ENCODE measurements at regions not wholly inside any gene's neighbourhood (a gene's known extent, or its start where the extent isn't known, plus 50 kb on each side); places are given as distances from the start of the nearest gene placed in this dataset.

DNA sequence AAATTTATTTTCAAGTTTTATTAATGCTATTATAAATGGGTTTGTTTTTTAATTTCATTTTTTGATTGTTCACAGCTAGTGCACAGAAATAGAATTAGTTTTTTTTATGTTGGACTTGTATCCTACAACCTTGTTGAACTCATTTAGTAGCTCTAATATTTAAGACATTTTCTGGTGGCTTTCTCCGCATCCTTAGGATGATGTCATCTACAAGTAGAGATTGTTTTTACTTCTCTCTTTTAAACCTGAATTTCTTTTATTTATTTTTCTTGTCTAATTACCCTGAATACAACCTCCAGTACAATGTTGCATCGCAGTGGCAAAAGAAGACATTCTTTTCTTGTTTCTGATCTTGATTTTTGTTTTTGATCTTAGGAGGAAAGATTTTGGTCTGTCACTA lies 142.6 kb upstream of the PRDM1 start:
- TF ChIP-seq POLR2AphosphoS5 (IDR thresholded peaks at IDR 0.05; ENCODE audit: low read depth, low read length) (no peak), SPI1 (IDR thresholded peaks at IDR 0.05; ENCODE audit: low read depth, low read length) (no peak), POLR2A (IDR thresholded peaks at IDR 0.05; ENCODE audit: low read depth, low read length) (no peak), TAF1 (IDR thresholded peaks at IDR 0.05; ENCODE audit: low read depth, low read length) (no peak), PAX5 (IDR thresholded peaks at IDR 0.05; ENCODE audit: insufficient read depth, low read length, severe bottlenecking) (no peak), POU2F2 (IDR thresholded peaks at IDR 0.05; ENCODE audit: low read depth, low read length) (no peak)

Measured in GM12891 (cell line).